H1 (cell line): ENCODE measurements at regions not wholly inside any gene's neighbourhood (a gene's known extent, or its start where the extent isn't known, plus 50 kb on each side); places are given as distances from the start of the nearest gene placed in this dataset.

ENCODE experiments used
- CTCF ChIA-PET: fragments of 300-600 bp; sonication (Branson Sonifier 250); formaldehyde crosslinking; loops from one replicate; lab custom pipeline; 2021; ENCODE audit not compliant: partially characterized antibody; lab: Charles Lee
- POLR2A ChIA-PET: fragments of 300-600 bp; sonication (Branson Sonifier 250); formaldehyde crosslinking; loops from one replicate; lab custom pipeline; 2021; ENCODE audit warnings: inconsistent platforms; ENCODE audit not compliant: partially characterized antibody; lab: Charles Lee
- DNase-seq, 2 experiments: peaks; one replicate each; pipeline versions ENCODE4 v3.0.0 to v3.0.0-alpha.2; 2010 to 2022; ENCODE audit warnings: low spot score in 2 of 2, low read depth in 1 of 2, mixed read lengths in 1 of 2
- FAIRE-seq: peaks from 2 replicates; lab custom pipeline; 2011; peaks lifted over from hg19 to GRCh38; lab: Jason Lieb, UNC
- H2AFZ ChIP-seq: 2 replicates; pipeline ENCODE4 v1.8.1; 2012; ENCODE audit warnings: low read length, inconsistent platforms
- H2AK5ac ChIP-seq: 2 replicates; pipeline ENCODE4 v1.6.1; 2013; ENCODE audit warnings: low read depth, low read length
- H2BK120ac ChIP-seq: replicated peaks from 2 replicates; pipeline ENCODE3; 2013; ENCODE audit warnings: low read depth, low read length, inconsistent platforms
- H2BK12ac ChIP-seq: 2 replicates; pipeline ENCODE4 v1.6.1; 2013; ENCODE audit warnings: low read depth, low read length
- H2BK15ac ChIP-seq: 2 replicates; pipeline ENCODE4 v1.6.1; 2013; ENCODE audit warnings: low read length
- H2BK20ac ChIP-seq: 2 replicates; pipeline ENCODE4 v1.6.1; 2013; ENCODE audit warnings: low read length
- H2BK5ac ChIP-seq: 2 replicates; pipeline ENCODE4 v1.6.1; 2013; ENCODE audit warnings: low read depth, low read length
- H3K14ac ChIP-seq: 2 replicates; pipeline ENCODE4 v1.6.1; 2013; ENCODE audit warnings: inconsistent platforms; ENCODE audit not compliant: insufficient read length
- H3K18ac ChIP-seq: 2 replicates; pipeline ENCODE4 v1.6.1; 2013; ENCODE audit warnings: low read length; ENCODE audit errors: extremely low read depth
- H3K23ac ChIP-seq: 2 replicates; pipeline ENCODE4 v1.6.1; 2013; ENCODE audit warnings: inconsistent platforms; ENCODE audit not compliant: insufficient read length
- H3K23me2 ChIP-seq: 2 replicates; pipeline ENCODE4 v1.6.1; 2013; ENCODE audit warnings: low read depth, low read length
- H3K27ac ChIP-seq: 2 replicates; pipeline ENCODE4 v1.6.1; 2011; ENCODE audit warnings: low read depth, low read length, inconsistent platforms
- H3K27me3 ChIP-seq, 4 experiments: replicated peaks in 1 of 4; 1 replicate in 1 of 4; 2 replicates in 3 of 4; pipeline versions ENCODE4 v1.6.1 to v1.8.1; 2011 to 2013; ENCODE audit warnings: low read length in 3 of 4, mild to moderate bottlenecking in 3 of 4, inconsistent platforms in 2 of 4, mixed read lengths in 2 of 4, moderate library complexity in 1 of 4; ENCODE audit not compliant: control insufficient read depth in 3 of 4, insufficient read depth in 3 of 4; ENCODE audit errors: extremely low read depth in 1 of 4
- H3K36me3 ChIP-seq, 4 experiments: 2 replicates each; pipeline versions ENCODE4 v1.6.1 to v1.8.1; 2011 to 2013; ENCODE audit warnings: mild to moderate bottlenecking in 4 of 4, low read length in 3 of 4, moderate library complexity in 2 of 4, control low read depth in 1 of 4, inconsistent platforms in 1 of 4; ENCODE audit not compliant: insufficient read depth in 4 of 4, control insufficient read depth in 2 of 4
- H3K4ac ChIP-seq: replicated peaks from 2 replicates; pipeline ENCODE3; 2013; ENCODE audit warnings: low read length, low read depth, mixed read lengths, inconsistent platforms; ENCODE audit not compliant: insufficient read length
- H3K4me1 ChIP-seq, 4 experiments: replicated peaks in 1 of 4; 1 replicate in 1 of 4; 2 replicates in 3 of 4; pipeline versions ENCODE4 v1.6.1 to v1.8.1; 2011 to 2013; ENCODE audit warnings: low read length in 3 of 4, inconsistent platforms in 2 of 4, mixed read lengths in 1 of 4; ENCODE audit not compliant: insufficient read depth in 4 of 4, control insufficient read depth in 3 of 4
- H3K4me2 ChIP-seq, 2 experiments: 2 replicates each; pipeline versions ENCODE4 v1.6.1 to v1.8.1; 2011 to 2013; ENCODE audit warnings: low read depth in 2 of 2, low read length in 2 of 2, control low read depth in 1 of 2, inconsistent platforms in 1 of 2, mild to moderate bottlenecking in 1 of 2; ENCODE audit not compliant: insufficient read depth in 1 of 2
- H3K4me3 ChIP-seq, 4 experiments: fragments of 200-600, 300-600 bp in 1 of 4; sonication (generic), shearing (Covaris generic), sonication (Bioruptor Twin) in 1 of 4; 2 replicates each; pipeline versions ENCODE4 v1.5.1 to v1.8.1; 2011 to 2016; ENCODE audit warnings: low read length in 4 of 4, low read depth in 3 of 4, control low read depth in 2 of 4, inconsistent platforms in 2 of 4, mild to moderate bottlenecking in 2 of 4, mixed read lengths in 1 of 4, moderate library complexity in 1 of 4; ENCODE audit not compliant: insufficient read depth in 2 of 4; ENCODE audit errors: extremely low read depth in 1 of 4
- H3K56ac ChIP-seq: replicated peaks from 2 replicates; pipeline ENCODE3; 2013; ENCODE audit warnings: low read depth, mild to moderate bottlenecking, mixed read lengths, low read length, inconsistent platforms; ENCODE audit not compliant: insufficient read length
- H3K79me1 ChIP-seq: 2 replicates; pipeline ENCODE4 v1.6.1; 2013; ENCODE audit warnings: low read depth, low read length, control low read depth
- H3K79me2 ChIP-seq, 2 experiments: 2 replicates each; pipeline versions ENCODE4 v1.6.1 to v1.8.1; 2012 to 2013; ENCODE audit warnings: low read length in 2 of 2, mild to moderate bottlenecking in 2 of 2, inconsistent platforms in 1 of 2; ENCODE audit not compliant: insufficient read depth in 2 of 2, control insufficient read depth in 1 of 2
- H3K9ac ChIP-seq, 4 experiments: replicated peaks in 1 of 4; 1 replicate in 1 of 4; 2 replicates in 3 of 4; pipeline versions ENCODE4 v1.6.1 to v1.8.1; 2011 to 2013; ENCODE audit warnings: low read depth in 3 of 4, low read length in 3 of 4, control low read depth in 2 of 4, mild to moderate bottlenecking in 2 of 4, moderate library complexity in 2 of 4, inconsistent platforms in 1 of 4; ENCODE audit errors: extremely low read depth in 1 of 4
- H3K9me3 ChIP-seq, 2 experiments: 2 replicates each; pipeline versions ENCODE4 v1.6.1 to v1.8.1; 2012 to 2013; ENCODE audit warnings: mild to moderate bottlenecking in 2 of 2, moderate library complexity in 2 of 2, control low read depth in 1 of 2, inconsistent platforms in 1 of 2, low read depth in 1 of 2, low read length in 1 of 2, mixed read lengths in 1 of 2; ENCODE audit not compliant: insufficient read depth in 2 of 2
- H4K20me1 ChIP-seq, 2 experiments: replicated peaks in 1 of 2; 2 replicates each; pipeline versions ENCODE3 to v1.8.1; 2011 to 2013; ENCODE audit warnings: inconsistent platforms in 2 of 2, low read length in 2 of 2, mild to moderate bottlenecking in 1 of 2; ENCODE audit not compliant: insufficient read depth in 2 of 2, control insufficient read depth in 1 of 2
- H4K5ac ChIP-seq: 2 replicates; pipeline ENCODE4 v1.6.1; 2013; ENCODE audit warnings: low read length, low read depth, mixed read lengths, inconsistent platforms; ENCODE audit not compliant: insufficient read length
- H4K8ac ChIP-seq: 2 replicates; pipeline ENCODE4 v1.8.0; 2013; ENCODE audit warnings: mild to moderate bottlenecking, moderate library complexity, low read length, inconsistent platforms; ENCODE audit not compliant: insufficient read depth; ENCODE audit errors: extremely low read depth
- H4K91ac ChIP-seq: replicated peaks from 2 replicates; pipeline ENCODE3; 2013; ENCODE audit warnings: low read length, mixed read lengths, inconsistent platforms; ENCODE audit not compliant: insufficient read length
- RAD21 ChIP-seq, 2 experiments: IDR thresholded peaks in 1 of 2; conservative IDR thresholded peaks in 1 of 2; 2 replicates each; pipeline ENCODE4 v1.6.1; 2011; ENCODE audit warnings: low read depth in 2 of 2, low read length in 2 of 2, improper control_type of control experiment in 1 of 2, inconsistent platforms in 1 of 2, mild to moderate bottlenecking in 1 of 2, moderate library complexity in 1 of 2
- SP1 ChIP-seq: IDR thresholded peaks from 2 replicates; pipeline ENCODE4 v1.6.1; 2011; ENCODE audit warnings: low read depth, low read length
- WGBS, 2 experiments: shearing (Covaris generic) in 1 of 2; methylation state at CpG; one replicate each; pipeline versions ENCODE4 v1.1.6 to v1.1.7; 2013 to 2015; ENCODE audit warnings: low lambda C conversion rate in 2 of 2, mixed read lengths in 2 of 2, inconsistent platforms in 1 of 2, low coverage in 1 of 2, missing lambda C conversion rate in 1 of 2; ENCODE audit not compliant: insufficient replicate concordance in 2 of 2, insufficient coverage in 1 of 2, insufficient read length in 1 of 2; ENCODE audit errors: extremely low coverage in 1 of 2, missing lambda C conversion rate in 1 of 2; 5-methylcytosine and 5-hydroxymethylcytosine counted together
- TF ChIP-seq, protein P1 (sequence below), 3 experiments: IDR thresholded peaks; 1 replicate in 2 of 3; 2 replicates in 1 of 3; pipeline versions ENCODE4 v1.5.1 to v1.6.1; 2011; ENCODE audit warnings: low read length in 3 of 3, mild to moderate bottlenecking in 3 of 3, inconsistent platforms in 2 of 3, low read depth in 1 of 3, moderate library complexity in 1 of 3; ENCODE audit not compliant: insufficient read depth in 1 of 3; ENCODE audit errors: control extremely low read depth in 1 of 3

- H2BK12ac ChIP-seq, result no peak overlapping the region
- no peaks in the 10 kb centered on the region for H3K79me2 ChIP-seq
- ChIA-PET POLR2A (no interaction called here), CTCF (interaction anchor here (0.6 to 2.1 kb wide), 8 partner anchors 42 to 813 kb away, joined by 3 to 10 read pairs (median 3); no protein-coding TSS in a partner anchor)
- no peaks in the 10 kb centered on the region for H3K79me1 ChIP-seq
- H3K14ac ChIP-seq, result no peak overlapping the region
- no peak overlapping the region for H3K23ac ChIP-seq
- no peak overlapping the region for H3K56ac ChIP-seq
- no peak overlapping the region for H2BK5ac ChIP-seq
- no peaks in the 10 kb centered on the region for H3K27me3 ChIP-seq
- WGBS, 2 experiments, result 86% methylated on average over 8 of the region's 8 CpGs; no CpG with 5 or more reads in 1 of the 2 experiments
- H4K91ac ChIP-seq, result no peak overlapping the region
- DNase-seq (no peak), FAIRE-seq (no peak)
- H3K4ac ChIP-seq, result no peak overlapping the region
- no peak overlapping the region for H2AFZ ChIP-seq
- H3K36me3 ChIP-seq, result no peaks in the 10 kb centered on the region
- no peak overlapping the region for H4K8ac ChIP-seq
- H3K9ac ChIP-seq, result no peak overlapping the region
- H3K27ac ChIP-seq, result no peak overlapping the region
- no peak overlapping the region for H2BK15ac ChIP-seq
- H3K4me2 ChIP-seq, result no peak overlapping the region
- H4K5ac ChIP-seq, result no peak overlapping the region
- no peak overlapping the region for H2BK120ac ChIP-seq
- H4K20me1 ChIP-seq, result no peaks in the 10 kb centered on the region
- no peaks in the 10 kb centered on the region for H3K9me3 ChIP-seq
- H2AK5ac ChIP-seq, result no peak overlapping the region
- peak; percentile 71 to 78 for TF ChIP-seq RAD21 (IDR thresholded peaks at IDR 0.05 in 1 of 2, conservative IDR thresholded peaks at IDR 0.05 in 1 of 2; ENCODE audit: low read depth in 2 of 2, low read length in 2 of 2)
- TF ChIP-seq, protein P1, sequence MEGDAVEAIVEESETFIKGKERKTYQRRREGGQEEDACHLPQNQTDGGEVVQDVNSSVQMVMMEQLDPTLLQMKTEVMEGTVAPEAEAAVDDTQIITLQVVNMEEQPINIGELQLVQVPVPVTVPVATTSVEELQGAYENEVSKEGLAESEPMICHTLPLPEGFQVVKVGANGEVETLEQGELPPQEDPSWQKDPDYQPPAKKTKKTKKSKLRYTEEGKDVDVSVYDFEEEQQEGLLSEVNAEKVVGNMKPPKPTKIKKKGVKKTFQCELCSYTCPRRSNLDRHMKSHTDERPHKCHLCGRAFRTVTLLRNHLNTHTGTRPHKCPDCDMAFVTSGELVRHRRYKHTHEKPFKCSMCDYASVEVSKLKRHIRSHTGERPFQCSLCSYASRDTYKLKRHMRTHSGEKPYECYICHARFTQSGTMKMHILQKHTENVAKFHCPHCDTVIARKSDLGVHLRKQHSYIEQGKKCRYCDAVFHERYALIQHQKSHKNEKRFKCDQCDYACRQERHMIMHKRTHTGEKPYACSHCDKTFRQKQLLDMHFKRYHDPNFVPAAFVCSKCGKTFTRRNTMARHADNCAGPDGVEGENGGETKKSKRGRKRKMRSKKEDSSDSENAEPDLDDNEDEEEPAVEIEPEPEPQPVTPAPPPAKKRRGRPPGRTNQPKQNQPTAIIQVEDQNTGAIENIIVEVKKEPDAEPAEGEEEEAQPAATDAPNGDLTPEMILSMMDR (IDR thresholded peaks at IDR 0.05; ENCODE audit: control extremely low read depth in 1 of 3, insufficient read depth in 1 of 3, low read depth in 1 of 3, low read length in 3 of 3), result peak; percentile 33 to 52 (median 47)
- no peak for TF ChIP-seq SP1
- TF ChIP-seq, all 59 proteins: peak for 2
- Histone ChIP-seq H3K18ac (no peak overlapping the region), H2BK20ac (no peak overlapping the region), H3K4me3 (no peak overlapping the region), H3K4me1 (no peaks in the 10 kb centered on the region), H3K23me2 (no peaks in the 10 kb centered on the region)
Measured at GRCh38 chr18:11512096-11513025, 97.0 kb upstream of the SLC35G4 start.
